Gastroesophageal sphincter (tissue), 3 donors: ENCODE measurements at regions not wholly inside any gene's neighbourhood (a gene's known extent, or its start where the extent isn't known, plus 50 kb on each side); places are given as distances from the start of the nearest gene placed in this dataset.

Experiments
- EP300 ChIP-seq: sonication (generic); formaldehyde crosslinking; IDR thresholded peaks from one replicate; pipeline ENCODE4 v1.6.1; 2017; ENCODE audit warnings: antibody characterized with exemption, mild to moderate bottlenecking
- POLR2A ChIP-seq, 2 donors: fragments of 450-650 bp; IDR thresholded peaks; one replicate each; pipeline ENCODE4 v1.6.1; 2017; ENCODE audit warnings: antibody characterized with exemption in 2 of 2, mild to moderate bottlenecking in 2 of 2, moderate library complexity in 1 of 2
- POLR2AphosphoS5 ChIP-seq: sonication (generic); formaldehyde crosslinking; IDR thresholded peaks from one replicate; pipeline ENCODE4 v1.6.1; 2017; ENCODE audit warnings: antibody characterized with exemption
- TF ChIP-seq, protein P1 (sequence below), 4 experiments: fragments of 200-600 bp in 2 of 4; fragments of 450-650 bp in 2 of 4; sonication (generic) in 1 of 4; IDR thresholded peaks; one replicate each; pipeline ENCODE4 v1.5.1; 2017 to 2019; ENCODE audit warnings: antibody characterized with exemption in 4 of 4, mild to moderate bottlenecking in 2 of 4, moderate library complexity in 2 of 4

DNA sequence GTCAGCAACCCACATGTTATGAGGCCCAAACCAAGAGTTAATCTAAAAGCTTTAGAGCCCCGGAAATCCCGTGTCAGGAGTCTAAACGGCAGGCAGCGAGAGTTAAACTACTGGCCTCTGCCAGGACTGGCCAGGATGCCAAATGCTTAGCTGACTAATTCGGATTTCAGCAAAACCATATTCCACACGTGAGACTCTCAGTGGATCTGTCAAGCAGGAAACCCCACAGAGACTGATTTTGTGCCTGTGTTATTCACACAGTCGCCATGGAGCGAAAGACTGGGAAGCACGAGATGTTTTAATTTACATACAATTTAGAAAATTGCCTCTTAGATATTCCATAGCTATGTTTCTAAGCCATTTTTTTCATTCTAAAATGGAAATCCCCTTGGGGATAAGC, 152.9 kb downstream of the RNASET2 start:
- no peak for TF ChIP-seq POLR2AphosphoS5
- TF ChIP-seq POLR2A (IDR thresholded peaks at IDR 0.05), result no peak
- TF ChIP-seq, protein P1, sequence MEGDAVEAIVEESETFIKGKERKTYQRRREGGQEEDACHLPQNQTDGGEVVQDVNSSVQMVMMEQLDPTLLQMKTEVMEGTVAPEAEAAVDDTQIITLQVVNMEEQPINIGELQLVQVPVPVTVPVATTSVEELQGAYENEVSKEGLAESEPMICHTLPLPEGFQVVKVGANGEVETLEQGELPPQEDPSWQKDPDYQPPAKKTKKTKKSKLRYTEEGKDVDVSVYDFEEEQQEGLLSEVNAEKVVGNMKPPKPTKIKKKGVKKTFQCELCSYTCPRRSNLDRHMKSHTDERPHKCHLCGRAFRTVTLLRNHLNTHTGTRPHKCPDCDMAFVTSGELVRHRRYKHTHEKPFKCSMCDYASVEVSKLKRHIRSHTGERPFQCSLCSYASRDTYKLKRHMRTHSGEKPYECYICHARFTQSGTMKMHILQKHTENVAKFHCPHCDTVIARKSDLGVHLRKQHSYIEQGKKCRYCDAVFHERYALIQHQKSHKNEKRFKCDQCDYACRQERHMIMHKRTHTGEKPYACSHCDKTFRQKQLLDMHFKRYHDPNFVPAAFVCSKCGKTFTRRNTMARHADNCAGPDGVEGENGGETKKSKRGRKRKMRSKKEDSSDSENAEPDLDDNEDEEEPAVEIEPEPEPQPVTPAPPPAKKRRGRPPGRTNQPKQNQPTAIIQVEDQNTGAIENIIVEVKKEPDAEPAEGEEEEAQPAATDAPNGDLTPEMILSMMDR (IDR thresholded peaks at IDR 0.05), result no peak
- TF ChIP-seq EP300, result no peak
